ENCODE measurements at regions not wholly inside any gene's neighbourhood (a gene's known extent, or its start where the extent isn't known, plus 50 kb on each side); places are given as distances from the start of the nearest gene placed in this dataset.
"Not testable (repeated sequence)": the region's sequence is repeated elsewhere in the genome, so short reads cannot be mapped to it uniquely, and the experiment has no call there.

- no peak for DNase-seq
Measured at GRCh38 chr1:187551061-187551460, 722.3 kb downstream of the PLA2G4A start.

- no peak for DNase-seq
Measured at GRCh38 chr1:187563191-187563590, 734.4 kb downstream of the PLA2G4A start.

- no peak for DNase-seq
Measured at GRCh38 chr1:187566354-187566753, 737.6 kb downstream of the PLA2G4A start.

- DNase-seq: no peak
Measured at GRCh38 chr1:187568067-187568466, 739.3 kb downstream of the PLA2G4A start.

- no peak for DNase-seq
Measured at GRCh38 chr1:187570166-187570565, 741.4 kb downstream of the PLA2G4A start.

- DNase-seq: no peak
Measured at GRCh38 chr1:187577610-187578009, 748.9 kb downstream of the PLA2G4A start.

GRCh38 chr1:187588917-187589316 is 760.2 kb downstream of the PLA2G4A start:
- DNase-seq: no peak

GRCh38 chr1:187605736-187606135 is 777.0 kb downstream of the PLA2G4A start:
- no peak for DNase-seq

- DNase-seq: not testable (repeated sequence)
Measured at GRCh38 chr1:187615853-187616735, 787.3 kb downstream of the PLA2G4A start.

GRCh38 chr1:187616830-187617229 is 788.1 kb downstream of the PLA2G4A start:
- not testable (repeated sequence) for DNase-seq

GRCh38 chr1:187617776-187618175 is 789.0 kb downstream of the PLA2G4A start:
- DNase-seq: no peak

- DNase-seq: no peak
Measured at GRCh38 chr1:187619175-187619574, 790.4 kb downstream of the PLA2G4A start.

GRCh38 chr1:187621951-187622350 is 793.2 kb downstream of the PLA2G4A start:
- DNase-seq: no peak

GRCh38 chr1:187622545-187622944 is 793.8 kb downstream of the PLA2G4A start:
- DNase-seq: no peak

GRCh38 chr1:187624812-187625545 is 796.2 kb downstream of the PLA2G4A start:
- no peak for DNase-seq

- DNase-seq: no peak
Measured at GRCh38 chr1:187626056-187626455, 797.3 kb downstream of the PLA2G4A start.

GRCh38 chr1:187627516-187627915 is 798.8 kb downstream of the PLA2G4A start:
- DNase-seq: no peak

GRCh38 chr1:187629075-187629474 is 800.3 kb downstream of the PLA2G4A start:
- DNase-seq: no peak

- DNase-seq: no peak
Measured at GRCh38 chr1:187630653-187631380, 802.1 kb downstream of the PLA2G4A start.

- no peak for DNase-seq
Measured at GRCh38 chr1:187631381-187631675, 802.6 kb downstream of the PLA2G4A start.

GRCh38 chr1:187631984-187632383 is 803.2 kb downstream of the PLA2G4A start:
- DNase-seq: no peak

- no peak for DNase-seq
Measured at GRCh38 chr1:187634940-187635339, 806.2 kb downstream of the PLA2G4A start.

GRCh38 chr1:187638733-187639434 is 810.1 kb downstream of the PLA2G4A start:
- DNase-seq: no peak

All from AML-193 (cell line).